ENCODE measurements at regions not wholly inside any gene's neighbourhood (a gene's known extent, or its start where the extent isn't known, plus 50 kb on each side); places are given as distances from the start of the nearest gene placed in this dataset.

- no peak for TF ChIP-seq CTCF (IDR thresholded peaks at IDR 0.05; ENCODE audit: low read depth, low read length, missing input control)
- TF ChIP-seq YY1 (IDR thresholded peaks at IDR 0.05): no peak
- TF ChIP-seq REST (IDR thresholded peaks at IDR 0.05): no peak
- TF ChIP-seq RAD21 (IDR thresholded peaks at IDR 0.05): no peak
- no peak for TF ChIP-seq EGR1 (IDR thresholded peaks at IDR 0.05; ENCODE audit: low read depth in 2 of 2)
- no peak for TF ChIP-seq ATF3 (IDR thresholded peaks at IDR 0.05)
- no peak for TF ChIP-seq JUND (IDR thresholded peaks at IDR 0.05)
- no peak for TF ChIP-seq TAF1 (conservative IDR thresholded peaks at IDR 0.05)
- TF ChIP-seq, protein P1, sequence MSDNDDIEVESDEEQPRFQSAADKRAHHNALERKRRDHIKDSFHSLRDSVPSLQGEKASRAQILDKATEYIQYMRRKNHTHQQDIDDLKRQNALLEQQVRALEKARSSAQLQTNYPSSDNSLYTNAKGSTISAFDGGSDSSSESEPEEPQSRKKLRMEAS (IDR thresholded peaks at IDR 0.05): no peak
- TF ChIP-seq HNF4A (conservative IDR thresholded peaks at IDR 0.05): no peak
- TF ChIP-seq ZBTB33 (IDR thresholded peaks at IDR 0.05): no peak
- no peak for TF ChIP-seq SP1 (IDR thresholded peaks at IDR 0.05)
Observed at GRCh38 chr2:186220409-186220808, 265.7 kb upstream of the ZC3H15 start.

Measured in liver (tissue), 3 donors.